OCI-LY3 (cell line): ENCODE measurements at regions not wholly inside any gene's neighbourhood (a gene's known extent, or its start where the extent isn't known, plus 50 kb on each side); places are given as distances from the start of the nearest gene placed in this dataset.

ENCODE experiments used
- H2AFZ ChIP-seq: fragments of 200-600, 300-600 bp; shearing (Covaris generic); 2 replicates; pipeline ENCODE4 v1.6.0; 2014; ENCODE audit warnings: antibody characterized with exemption, low read depth, low read length
- H3K27ac ChIP-seq: fragments of 200-600, 300-600 bp; sonication (generic); 2 replicates; pipeline ENCODE4 v1.5.1; 2014; ENCODE audit warnings: mild to moderate bottlenecking, low read length, moderate library complexity, mixed read lengths
- H3K27me3 ChIP-seq: fragments of 200-600, 300-600 bp; sonication (generic); 2 replicates; pipeline ENCODE4 v1.6.1; 2014; ENCODE audit warnings: low read depth, low read length, mixed read lengths
- H3K36me3 ChIP-seq: fragments of 200-600, 300-600 bp; sonication (generic); replicated peaks from 2 replicates; pipeline ENCODE3; 2014; ENCODE audit warnings: low read depth, low read length, mixed read lengths
- H3K4me1 ChIP-seq: fragments of 300-600, 200-600 bp; sonication (generic); 2 replicates; pipeline ENCODE4 v1.6.1; 2014; ENCODE audit warnings: low read length, mixed read lengths
- H3K4me2 ChIP-seq: fragments of 200-600, 300-600 bp; sonication (generic); 2 replicates; pipeline ENCODE4 v1.6.1; 2014; ENCODE audit warnings: low read length, mixed read lengths
- H3K4me3 ChIP-seq: fragments of 300-600, 200-600 bp; sonication (generic); 2 replicates; pipeline ENCODE4 v1.5.1; 2014; ENCODE audit warnings: antibody characterized with exemption, mild to moderate bottlenecking, low read length, moderate library complexity
- H3K79me2 ChIP-seq: fragments of 300-600, 200-600 bp; shearing (Covaris generic); 2 replicates; pipeline ENCODE4 v1.6.1; 2014; ENCODE audit warnings: mild to moderate bottlenecking, low read length, mixed read lengths
- H3K9ac ChIP-seq: fragments of 300-600, 200-600 bp; shearing (Covaris generic); 2 replicates; pipeline ENCODE4 v1.6.0; 2014; ENCODE audit warnings: mild to moderate bottlenecking, low read length, moderate library complexity
- H3K9me3 ChIP-seq: fragments of 200-600, 300-600 bp; shearing (Covaris generic); 2 replicates; pipeline ENCODE4 v1.6.1; 2014; ENCODE audit warnings: low read length, mixed read lengths; ENCODE audit not compliant: insufficient read depth
- H4K20me1 ChIP-seq: fragments of 200-600, 300-600 bp; sonication (generic); 2 replicates; pipeline ENCODE4 v1.6.1; 2016; ENCODE audit warnings: low read length, mixed read lengths; ENCODE audit not compliant: insufficient read depth
- CTCF ChIP-seq: fragments of 200-600, 300-600 bp; sonication (generic); IDR thresholded peaks from 2 replicates; pipeline ENCODE4 v1.5.1; 2014; ENCODE audit warnings: antibody characterized with exemption, low read length, low read depth
- EZH2phosphoT487 ChIP-seq: fragments of 200-600 bp; shearing (Covaris generic); IDR thresholded peaks from 2 replicates; pipeline ENCODE4 v1.6.1; 2018; ENCODE audit warnings: antibody characterized with exemption, mixed run types, low read depth

- Histone ChIP-seq H3K4me1 (no peaks in the 10 kb centered on the region), H3K9me3 (no peaks in the 10 kb centered on the region), H3K27ac (no peak overlapping the region), H4K20me1 (no peaks in the 10 kb centered on the region), H3K4me2 (no peak overlapping the region), H3K27me3 (peaks cover 10% of the 10 kb centered on the region), H3K36me3 (no peaks in the 10 kb centered on the region), H3K9ac (no peak overlapping the region), H3K79me2 (no peaks in the 10 kb centered on the region), H2AFZ (no peak overlapping the region), H3K4me3 (no peak overlapping the region)
- TF ChIP-seq CTCF: no peak
- no peak for TF ChIP-seq EZH2phosphoT487
Observed at GRCh38 chr16:79422064-79422463, 178.5 kb downstream of the MAF start.

- Histone ChIP-seq H4K20me1 (no peaks in the 10 kb centered on the region), H3K9ac (no peak overlapping the region), H3K79me2 (no peaks in the 10 kb centered on the region), H3K4me1 (no peaks in the 10 kb centered on the region), H3K4me2 (no peak overlapping the region), H3K27me3 (peaks cover 10% of the 10 kb centered on the region), H3K36me3 (no peaks in the 10 kb centered on the region), H3K27ac (no peak overlapping the region), H3K9me3 (no peaks in the 10 kb centered on the region), H2AFZ (no peak overlapping the region), H3K4me3 (no peak overlapping the region)
- TF ChIP-seq EZH2phosphoT487: no peak
- TF ChIP-seq CTCF: no peak
Observed at GRCh38 chr16:79421126-79421525, 179.4 kb downstream of the MAF start.

GRCh38 chr16:79420493-79420892 is 180.0 kb downstream of the MAF start:
- Histone ChIP-seq H3K9me3 (no peaks in the 10 kb centered on the region), H3K4me2 (no peak overlapping the region), H3K4me3 (no peak overlapping the region), H3K36me3 (no peaks in the 10 kb centered on the region), H3K9ac (no peak overlapping the region), H2AFZ (no peak overlapping the region), H3K79me2 (no peaks in the 10 kb centered on the region), H3K27me3 (peaks cover 10% of the 10 kb centered on the region), H3K27ac (no peak overlapping the region), H4K20me1 (no peaks in the 10 kb centered on the region), H3K4me1 (no peaks in the 10 kb centered on the region)
- no peak for TF ChIP-seq CTCF
- TF ChIP-seq EZH2phosphoT487: no peak

- Histone ChIP-seq H4K20me1 (no peaks in the 10 kb centered on the region), H3K79me2 (no peaks in the 10 kb centered on the region), H2AFZ (no peak overlapping the region), H3K27me3 (peaks cover 6% of the 10 kb centered on the region), H3K4me3 (no peak overlapping the region), H3K36me3 (no peaks in the 10 kb centered on the region), H3K9ac (no peak overlapping the region), H3K4me1 (no peaks in the 10 kb centered on the region), H3K27ac (no peak overlapping the region), H3K9me3 (no peaks in the 10 kb centered on the region), H3K4me2 (no peak overlapping the region)
- no peak for TF ChIP-seq CTCF
- TF ChIP-seq EZH2phosphoT487: no peak
Observed at GRCh38 chr16:79419148-79419547, 181.4 kb downstream of the MAF start.
